Osteoblast (primary cell): ENCODE measurements at regions not wholly inside any gene's neighbourhood (a gene's known extent, or its start where the extent isn't known, plus 50 kb on each side); places are given as distances from the start of the nearest gene placed in this dataset.

ENCODE experiments used
- DNase-seq: peaks from one replicate; pipeline ENCODE4 v3.0.0; 2011; ENCODE audit warnings: low spot score, mixed read lengths; ENCODE audit not compliant: insufficient read length; ENCODE audit errors: missing footprints
- H2AFZ ChIP-seq: 2 replicates; pipeline ENCODE4 v1.6.0; 2011; ENCODE audit warnings: mild to moderate bottlenecking, low read length
- H3K27ac ChIP-seq: 2 replicates; pipeline ENCODE4 v1.5.1; 2011; ENCODE audit warnings: mild to moderate bottlenecking, low read depth, low read length, moderate library complexity
- H3K27me3 ChIP-seq: 2 replicates; pipeline ENCODE4 v1.6.0; 2012; ENCODE audit warnings: mild to moderate bottlenecking, control low read depth, inconsistent platforms, low read length, moderate library complexity; ENCODE audit not compliant: insufficient read depth
- H3K36me3 ChIP-seq: 2 replicates; pipeline ENCODE4 v1.5.1; 2011; ENCODE audit warnings: mild to moderate bottlenecking, low read length, control low read depth, moderate library complexity; ENCODE audit not compliant: insufficient read depth
- H3K4me1 ChIP-seq: 2 replicates; pipeline ENCODE4 v1.5.1; 2011; ENCODE audit warnings: mild to moderate bottlenecking, low read length, control low read depth, moderate library complexity; ENCODE audit not compliant: insufficient read depth
- H3K4me2 ChIP-seq: 2 replicates; pipeline ENCODE4 v1.6.0; 2011; ENCODE audit warnings: mild to moderate bottlenecking, low read length; ENCODE audit not compliant: insufficient read depth
- H3K4me3 ChIP-seq: fragments of 200-600 bp; sonication (generic); 3 replicates; pipeline ENCODE4 v1.5.1; 2012; ENCODE audit warnings: mild to moderate bottlenecking, low read length, inconsistent platforms; ENCODE audit not compliant: insufficient read depth
- H3K79me2 ChIP-seq: 2 replicates; pipeline ENCODE4 v1.6.0; 2012; ENCODE audit warnings: mild to moderate bottlenecking, low read length, control low read depth, inconsistent platforms; ENCODE audit not compliant: insufficient read depth
- H3K9me3 ChIP-seq: 2 replicates; pipeline ENCODE4 v1.5.1; 2011; ENCODE audit warnings: low read depth, low read length, control low read depth
- H4K20me1 ChIP-seq: 2 replicates; pipeline ENCODE4 v1.6.0; 2012; ENCODE audit warnings: mild to moderate bottlenecking, low read length, control low read depth; ENCODE audit not compliant: insufficient read depth
- TF ChIP-seq, protein P1 (sequence below): IDR thresholded peaks from 2 replicates; pipeline ENCODE4 v1.5.1; 2011; ENCODE audit warnings: mild to moderate bottlenecking, low read depth, low read length, moderate library complexity; ENCODE audit errors: extremely low read depth

- H3K79me2 ChIP-seq = no peaks in the 10 kb centered on the region
- H3K4me3 ChIP-seq = no peak overlapping the region
- H3K4me1 ChIP-seq = peaks cover 20% of the 10 kb centered on the region
- H3K4me2 ChIP-seq = no peak overlapping the region
- no peak overlapping the region for H2AFZ ChIP-seq
- TF ChIP-seq, protein P1, sequence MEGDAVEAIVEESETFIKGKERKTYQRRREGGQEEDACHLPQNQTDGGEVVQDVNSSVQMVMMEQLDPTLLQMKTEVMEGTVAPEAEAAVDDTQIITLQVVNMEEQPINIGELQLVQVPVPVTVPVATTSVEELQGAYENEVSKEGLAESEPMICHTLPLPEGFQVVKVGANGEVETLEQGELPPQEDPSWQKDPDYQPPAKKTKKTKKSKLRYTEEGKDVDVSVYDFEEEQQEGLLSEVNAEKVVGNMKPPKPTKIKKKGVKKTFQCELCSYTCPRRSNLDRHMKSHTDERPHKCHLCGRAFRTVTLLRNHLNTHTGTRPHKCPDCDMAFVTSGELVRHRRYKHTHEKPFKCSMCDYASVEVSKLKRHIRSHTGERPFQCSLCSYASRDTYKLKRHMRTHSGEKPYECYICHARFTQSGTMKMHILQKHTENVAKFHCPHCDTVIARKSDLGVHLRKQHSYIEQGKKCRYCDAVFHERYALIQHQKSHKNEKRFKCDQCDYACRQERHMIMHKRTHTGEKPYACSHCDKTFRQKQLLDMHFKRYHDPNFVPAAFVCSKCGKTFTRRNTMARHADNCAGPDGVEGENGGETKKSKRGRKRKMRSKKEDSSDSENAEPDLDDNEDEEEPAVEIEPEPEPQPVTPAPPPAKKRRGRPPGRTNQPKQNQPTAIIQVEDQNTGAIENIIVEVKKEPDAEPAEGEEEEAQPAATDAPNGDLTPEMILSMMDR = no peak
- no peaks in the 10 kb centered on the region for H3K9me3 ChIP-seq
- DNase-seq = no peak
- H3K36me3 ChIP-seq = no peaks in the 10 kb centered on the region
- H3K27me3 ChIP-seq = no peaks in the 10 kb centered on the region
- H4K20me1 ChIP-seq = no peaks in the 10 kb centered on the region
- H3K27ac ChIP-seq = no peak overlapping the region
These were observed 1134.8 kb upstream of the ZEB2 start for GRCh38 chr2:145654746-145655145.

DNA sequence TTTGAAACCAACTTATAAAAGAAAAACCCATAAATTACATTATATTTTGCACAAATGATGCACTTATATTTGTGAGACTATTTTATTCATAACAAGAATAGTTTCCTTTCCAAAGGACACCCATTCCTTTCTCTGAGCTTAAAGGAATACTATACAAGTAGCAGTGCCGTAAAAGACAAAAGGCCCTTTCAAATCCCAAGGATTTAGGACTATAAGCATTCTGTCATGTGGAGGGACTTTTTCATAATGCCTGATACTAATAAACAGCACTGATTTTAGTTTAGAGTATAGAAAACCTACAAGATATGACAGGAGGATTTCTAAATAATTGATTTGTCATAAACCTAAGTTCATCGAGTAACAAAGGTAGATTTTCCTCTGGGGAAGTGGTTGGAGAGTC, 1134.2 kb upstream of the ZEB2 start:
- DNase-seq = no peak
- Histone ChIP-seq H3K79me2 (no peaks in the 10 kb centered on the region), H3K4me1 (peaks cover 20% of the 10 kb centered on the region), H3K9me3 (no peaks in the 10 kb centered on the region), H3K4me2 (no peak overlapping the region), H3K27me3 (no peaks in the 10 kb centered on the region), H3K36me3 (no peaks in the 10 kb centered on the region), H3K4me3 (no peak overlapping the region), H3K27ac (peak overlapping the region; percentile 3), H2AFZ (no peak overlapping the region), H4K20me1 (no peaks in the 10 kb centered on the region)
- TF ChIP-seq, protein P1 = no peak

DNA sequence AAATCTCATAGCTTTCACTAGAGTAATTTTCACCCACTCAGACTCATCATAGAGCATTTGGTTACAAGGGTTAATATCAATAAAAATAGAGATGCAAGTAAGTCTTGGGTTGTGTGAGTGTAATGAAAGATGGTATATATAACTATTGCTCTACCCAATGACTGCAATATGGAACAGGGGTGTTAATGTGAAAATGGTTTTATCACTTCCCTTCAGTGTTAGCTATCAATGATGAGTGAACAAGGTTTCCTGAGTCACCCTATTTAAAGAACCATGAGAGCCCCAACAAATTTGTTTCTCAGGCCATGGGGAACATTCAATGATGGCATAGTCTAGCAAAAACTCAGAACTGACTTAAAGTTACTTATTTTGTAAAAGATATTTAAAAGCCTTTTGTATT, 1133.6 kb upstream of the ZEB2 start:
- TF ChIP-seq, protein P1 = no peak
- H4K20me1 ChIP-seq = no peaks in the 10 kb centered on the region
- H3K79me2 ChIP-seq = no peaks in the 10 kb centered on the region
- H3K27me3 ChIP-seq = no peaks in the 10 kb centered on the region
- H3K4me3 ChIP-seq = no peak overlapping the region
- peak; percentile 47 for DNase-seq
- peak overlapping the region; percentile 3 for H3K27ac ChIP-seq
- H3K4me1 ChIP-seq = peaks cover 20% of the 10 kb centered on the region
- no peaks in the 10 kb centered on the region for H3K9me3 ChIP-seq
- no peak overlapping the region for H2AFZ ChIP-seq
- no peak overlapping the region for H3K4me2 ChIP-seq
- H3K36me3 ChIP-seq = no peaks in the 10 kb centered on the region

DNA sequence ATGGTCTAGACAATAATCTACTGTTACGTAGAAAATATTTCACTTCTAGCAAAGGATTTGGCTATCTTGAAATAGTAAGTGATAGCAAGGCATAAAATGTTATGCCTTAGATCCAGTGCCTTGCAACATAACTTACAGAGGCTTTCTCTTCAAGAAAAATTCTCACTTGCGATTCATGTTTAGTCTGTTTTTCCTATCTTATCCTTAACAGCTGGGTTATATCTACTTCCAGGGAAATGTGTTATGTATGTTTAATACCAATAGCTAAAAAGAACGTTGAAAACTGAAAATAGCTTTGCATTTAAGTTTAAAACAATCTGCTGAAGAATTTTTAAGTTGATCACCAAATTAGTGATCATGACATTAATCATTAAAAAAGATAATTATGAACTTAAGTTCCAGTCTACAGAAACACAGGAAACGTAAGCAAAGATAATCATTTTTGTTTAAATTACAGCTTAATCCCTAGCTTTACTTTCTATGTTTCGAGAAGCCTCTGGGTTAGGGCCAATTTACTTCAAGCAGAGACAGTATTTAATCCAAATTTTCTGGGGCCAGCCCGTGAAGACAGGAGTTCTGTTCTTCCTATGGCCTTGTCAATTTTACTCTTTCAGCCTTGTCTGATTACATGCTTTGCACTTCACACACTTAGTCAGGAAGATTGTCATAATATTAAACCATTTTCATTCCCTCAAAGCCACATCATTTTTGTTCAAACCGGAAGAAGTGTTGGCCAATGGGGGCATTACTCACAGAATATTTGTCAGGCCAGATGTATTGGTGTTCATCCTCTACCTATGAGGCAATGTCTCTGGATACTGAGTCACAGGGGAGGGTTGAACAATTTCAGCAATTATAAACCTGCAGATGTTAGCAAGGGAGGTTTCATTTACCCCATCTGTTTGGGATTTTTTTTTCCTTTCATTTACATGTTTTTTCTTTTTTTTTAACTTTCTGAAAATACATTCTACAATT, 1132.9 kb upstream of the ZEB2 start:
- TF ChIP-seq, protein P1 = no peak
- no peaks in the 10 kb centered on the region for H3K79me2 ChIP-seq
- H4K20me1 ChIP-seq = no peaks in the 10 kb centered on the region
- H3K4me3 ChIP-seq = no peak overlapping the region
- no peaks in the 10 kb centered on the region for H3K36me3 ChIP-seq
- no peaks in the 10 kb centered on the region for H3K9me3 ChIP-seq
- H3K27ac ChIP-seq = peak overlapping the region; percentile 3
- H3K27me3 ChIP-seq = no peaks in the 10 kb centered on the region
- no peak overlapping the region for H3K4me2 ChIP-seq
- no peak for DNase-seq
- no peak overlapping the region for H2AFZ ChIP-seq
- peaks cover 20% of the 10 kb centered on the region for H3K4me1 ChIP-seq
